Upper lobe of left lung (tissue), 6 donors: ENCODE measurements at regions not wholly inside any gene's neighbourhood (a gene's known extent, or its start where the extent isn't known, plus 50 kb on each side); places are given as distances from the start of the nearest gene placed in this dataset.

Experiments
- ATAC-seq, 2 donors: fragments of 200-7000 bp; cut with Tn5 transposase; one replicate each; pipeline ENCODE4 v1.9.1; 2022; ENCODE audit warnings: mild to moderate bottlenecking in 2 of 2, moderate library complexity in 2 of 2; ENCODE audit not compliant: low FRiP score in 2 of 2
- DNase-seq, 2 donors: peaks; one replicate each; pipeline ENCODE4 v3.0.0-alpha.2; 2019 to 2020
- H3K27ac ChIP-seq, 4 donors: fragments of 200-600 bp; sonication (generic); one replicate each; pipeline ENCODE4 v1.5.1; 2016 to 2019
- H3K27me3 ChIP-seq, 4 donors: fragments of 200-600 bp; sonication (generic); one replicate each; pipeline ENCODE4 v1.5.1; 2017 to 2019
- H3K36me3 ChIP-seq, 4 donors: fragments of 200-600 bp; sonication (generic); one replicate each; pipeline ENCODE4 v1.5.1; 2016 to 2019
- H3K4me1 ChIP-seq, 4 donors: fragments of 200-600 bp; sonication (generic); one replicate each; pipeline ENCODE4 v1.5.1; 2018 to 2019
- H3K4me3 ChIP-seq, 4 donors: fragments of 200-600 bp; sonication (generic); one replicate each; pipeline ENCODE4 v1.5.1; 2017 to 2019; ENCODE audit warnings: mild to moderate bottlenecking in 2 of 4, moderate library complexity in 1 of 4
- H3K9me3 ChIP-seq, 4 donors: fragments of 200-600 bp; sonication (generic); one replicate each; pipeline ENCODE4 v1.5.1; 2018 to 2019
- CTCF ChIP-seq, 6 experiments: fragments of 450-650 bp in 4 of 6; fragments of 200-600 bp in 2 of 6; sonication (generic) in 2 of 6; IDR thresholded peaks; one replicate each; pipeline ENCODE4 v1.5.1; 2016 to 2019; ENCODE audit warnings: antibody characterized with exemption in 6 of 6
- EP300 ChIP-seq, 4 donors: sonication (generic); formaldehyde crosslinking; IDR thresholded peaks; one replicate each; pipeline ENCODE4 v1.5.1; 2017; ENCODE audit warnings: antibody characterized with exemption in 4 of 4, control low read depth in 2 of 4
- POLR2A ChIP-seq, 4 donors: fragments of 450-650 bp; IDR thresholded peaks; one replicate each; pipeline ENCODE4 v1.5.1; 2016 to 2017; ENCODE audit warnings: antibody characterized with exemption in 4 of 4, mild to moderate bottlenecking in 2 of 4
- POLR2AphosphoS5 ChIP-seq, 2 donors: sonication (generic); formaldehyde crosslinking; IDR thresholded peaks; one replicate each; pipeline ENCODE4 v1.5.1; 2017; ENCODE audit warnings: antibody characterized with exemption in 2 of 2
- WGBS, 2 donors: methylation state at CpG; one replicate each; pipeline ENCODE4 v1.1.5; 2017 to 2018; 5-methylcytosine and 5-hydroxymethylcytosine counted together
- donor health status: DM: no; HTN: no; CAD: no; lungs with moderate emphysema.
- donor health status: DM: no; HTN: yes; CAD: no; lungs with severe emphysema.

DNA sequence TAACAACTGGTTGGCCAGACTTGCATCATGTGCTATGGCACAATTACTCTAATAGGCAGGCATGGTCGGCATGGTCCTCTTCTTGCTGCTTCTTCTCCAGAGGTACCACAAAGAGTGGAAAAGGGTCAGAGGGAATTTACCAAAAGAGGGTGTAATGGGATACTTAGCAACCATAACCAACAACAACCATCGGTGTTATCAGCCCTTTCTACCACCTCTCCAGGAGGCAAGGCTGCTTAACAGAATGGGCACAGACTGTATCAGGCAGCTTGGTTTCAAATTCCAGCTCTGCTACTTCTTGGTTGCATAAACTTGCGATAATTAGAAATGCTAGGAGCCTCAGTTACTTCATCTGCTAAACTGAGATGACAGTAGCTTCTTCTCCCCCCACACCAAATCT lies 284.6 kb upstream of the CRBN start:
- no peaks in the 10 kb centered on the region for H3K9me3 ChIP-seq
- no peak for ATAC-seq
- no peak for DNase-seq
- WGBS, 2 donors, result 69 to 70% methylated on average over 3 of the region's 3 CpGs
- no peak overlapping the region for H3K27ac ChIP-seq
- H3K4me1 ChIP-seq, result no peaks in the 10 kb centered on the region
- H3K4me3 ChIP-seq, result no peak overlapping the region
- TF ChIP-seq POLR2AphosphoS5 (IDR thresholded peaks at IDR 0.05) (no peak), EP300 (IDR thresholded peaks at IDR 0.05) (no peak), CTCF (IDR thresholded peaks at IDR 0.05) (no peak), POLR2A (IDR thresholded peaks at IDR 0.05) (no peak)
- no peaks in the 10 kb centered on the region for H3K36me3 ChIP-seq
- H3K27me3 ChIP-seq, result no peaks in the 10 kb centered on the region

GRCh38 chr3:3461317-3461716 lies 281.8 kb upstream of the CRBN start:
- TF ChIP-seq POLR2A (IDR thresholded peaks at IDR 0.05) (no peak), EP300 (IDR thresholded peaks at IDR 0.05) (no peak), CTCF (IDR thresholded peaks at IDR 0.05) (no peak), POLR2AphosphoS5 (IDR thresholded peaks at IDR 0.05) (no peak)
- ATAC-seq (no peak), DNase-seq (no peak)
- Histone ChIP-seq H3K27ac (no peak overlapping the region), H3K9me3 (no peaks in the 10 kb centered on the region), H3K4me3 (no peak overlapping the region), H3K27me3 (no peaks in the 10 kb centered on the region), H3K36me3 (no peaks in the 10 kb centered on the region), H3K4me1 (no peaks in the 10 kb centered on the region)
- 81 to 88% methylated on average over 7 of the region's 7 CpGs for WGBS, 2 donors

GRCh38 chr3:3448468-3448867 lies 269.0 kb upstream of the CRBN start:
- Histone ChIP-seq H3K27ac (no peak overlapping the region), H3K4me3 (no peak overlapping the region), H3K36me3 (no peaks in the 10 kb centered on the region), H3K9me3 (no peaks in the 10 kb centered on the region), H3K4me1 (no peaks in the 10 kb centered on the region), H3K27me3 (no peaks in the 10 kb centered on the region)
- ATAC-seq (no peak), DNase-seq (no peak)
- WGBS, 2 donors, result 92 to 98% methylated on average over 2 of the region's 2 CpGs
- TF ChIP-seq EP300 (IDR thresholded peaks at IDR 0.05) (no peak), CTCF (IDR thresholded peaks at IDR 0.05) (no peak), POLR2A (IDR thresholded peaks at IDR 0.05) (no peak), POLR2AphosphoS5 (IDR thresholded peaks at IDR 0.05) (no peak)

DNA sequence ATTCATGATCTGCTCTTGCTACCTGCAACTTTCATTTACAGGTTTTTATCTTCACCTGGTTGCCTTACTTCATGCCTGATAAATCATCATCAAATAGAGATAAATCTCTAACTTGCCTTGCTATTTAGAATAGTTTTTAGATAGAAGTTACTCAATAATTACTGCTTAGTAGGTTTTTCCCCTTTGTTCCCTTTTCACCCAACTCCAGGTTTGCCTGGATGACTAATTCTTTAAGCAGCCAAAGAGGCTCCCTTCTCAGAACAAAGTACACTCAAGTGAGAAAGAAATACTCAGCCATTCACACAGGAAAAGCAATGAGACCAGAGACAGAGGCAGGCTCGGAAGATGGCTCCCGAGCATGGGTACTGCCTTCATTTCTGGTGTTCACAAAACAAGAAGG lies 268.1 kb upstream of the CRBN start:
- no peak for ATAC-seq
- H3K36me3 ChIP-seq, result no peaks in the 10 kb centered on the region
- TF ChIP-seq POLR2A (IDR thresholded peaks at IDR 0.05) (no peak), CTCF (IDR thresholded peaks at IDR 0.05) (no peak), POLR2AphosphoS5 (IDR thresholded peaks at IDR 0.05) (no peak), EP300 (IDR thresholded peaks at IDR 0.05) (no peak)
- H3K9me3 ChIP-seq, result no peaks in the 10 kb centered on the region
- no peak for DNase-seq
- no peaks in the 10 kb centered on the region for H3K27me3 ChIP-seq
- no peak overlapping the region for H3K27ac ChIP-seq
- H3K4me3 ChIP-seq, result no peak overlapping the region
- no peaks in the 10 kb centered on the region for H3K4me1 ChIP-seq
- WGBS, 2 donors, result 87 to 88% methylated on average over 2 of the region's 2 CpGs

DNA sequence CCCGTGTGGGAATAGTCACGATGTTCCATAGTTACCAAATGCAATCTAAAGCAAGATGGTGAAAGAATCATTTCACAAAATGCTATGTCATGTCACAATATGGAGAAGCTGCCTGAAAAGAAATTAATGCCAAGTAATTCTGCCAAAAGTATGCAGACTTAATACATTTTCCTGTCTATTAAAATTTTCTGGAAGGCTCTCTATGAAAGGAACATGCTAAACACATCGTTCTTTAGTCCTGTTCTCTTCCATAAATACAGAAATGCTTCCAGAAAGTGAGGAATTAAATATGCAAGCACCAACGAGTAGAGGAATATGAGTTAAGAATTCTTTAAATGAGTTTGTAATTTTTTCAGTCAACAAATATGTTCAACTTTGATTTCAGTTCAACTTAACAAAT lies 266.8 kb upstream of the CRBN start:
- DNase-seq, result no peak
- no peak for ATAC-seq
- TF ChIP-seq EP300 (IDR thresholded peaks at IDR 0.05) (no peak), POLR2AphosphoS5 (IDR thresholded peaks at IDR 0.05) (no peak), CTCF (IDR thresholded peaks at IDR 0.05) (no peak)
- Histone ChIP-seq H3K4me1 (no peaks in the 10 kb centered on the region), H3K27ac (no peak overlapping the region), H3K27me3 (no peaks in the 10 kb centered on the region), H3K36me3 (no peaks in the 10 kb centered on the region), H3K4me3 (no peak overlapping the region), H3K9me3 (no peaks in the 10 kb centered on the region)
- WGBS, 2 donors, result 73 to 82% methylated on average over 4 of the region's 4 CpGs
